ENCODE measurements at regions not wholly inside any gene's neighbourhood (a gene's known extent, or its start where the extent isn't known, plus 50 kb on each side); places are given as distances from the start of the nearest gene placed in this dataset.
A peak's percentile ranks its signal among the peaks of the same experiment; 100 is the strongest.
"Not testable (repeated sequence)": the region's sequence is repeated elsewhere in the genome, so short reads cannot be mapped to it uniquely, and the experiment has no call there.

DNA sequence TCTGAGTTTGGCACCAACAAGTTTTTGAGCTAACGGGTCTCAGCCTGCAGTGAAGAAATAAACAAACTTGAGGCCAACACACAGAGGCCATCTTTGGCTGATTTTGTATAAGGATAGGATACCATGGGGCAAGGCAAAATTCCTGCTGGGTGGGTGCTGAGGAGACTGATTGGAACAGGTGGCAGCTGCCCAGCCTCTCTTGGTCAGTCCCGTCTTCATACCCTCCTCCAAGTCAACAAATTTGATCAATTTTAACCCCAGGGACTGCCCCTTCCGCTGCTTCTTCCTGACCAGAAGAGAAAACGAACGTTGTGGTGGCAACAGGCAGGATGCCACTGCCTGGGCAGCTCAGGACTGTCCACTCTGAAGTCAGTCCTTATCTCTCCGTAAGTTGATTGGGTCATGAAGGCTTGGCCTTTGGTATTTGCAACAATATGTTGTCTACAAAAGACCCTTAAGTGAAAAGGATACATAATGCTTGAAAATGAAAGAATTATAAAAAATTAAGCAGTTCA, 139.3 kb downstream of the SPP2 start:
- H3K27me3 Mint-ChIP-seq: peaks cover 14 to 25% of the 10 kb centered on the region in 2 donors
- H3K4me1 Mint-ChIP-seq: peaks cover 5 to 16% of the 10 kb centered on the region in 2 donors
- no peak overlapping the region for H3K4me3 Mint-ChIP-seq
- DNase-seq: no peak
- peaks cover 3 to 5% of the 10 kb centered on the region in 2 donors for H3K9me3 Mint-ChIP-seq
- peaks cover 0 to 3% of the 10 kb centered on the region in 2 donors for H3K36me3 Mint-ChIP-seq
- ATAC-seq (replicated peaks): no peak
- no peak overlapping the region for H3K27ac Mint-ChIP-seq

DNA sequence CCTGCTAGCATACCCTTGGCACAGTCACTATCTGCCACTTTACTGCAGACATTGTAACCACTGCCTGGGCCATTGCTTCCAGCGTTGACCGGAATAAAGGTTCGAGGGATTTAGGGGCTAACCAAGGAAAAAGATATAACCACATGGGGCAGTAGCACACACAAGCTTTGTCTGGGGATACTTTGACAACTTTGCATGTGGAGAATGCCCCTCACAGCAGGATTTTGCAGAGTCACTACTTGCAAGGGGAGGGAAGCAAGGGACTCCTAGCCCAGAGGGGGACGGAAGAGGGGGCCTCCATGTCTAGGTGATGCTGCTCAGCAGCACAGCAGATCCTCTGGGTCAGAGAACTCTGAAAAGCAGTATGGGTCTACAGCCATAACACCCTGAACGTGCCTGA, 138.7 kb downstream of the SPP2 start:
- ATAC-seq (replicated peaks) (no peak), DNase-seq (no peak)
- H3K27me3 Mint-ChIP-seq: peaks cover 14 to 27% of the 10 kb centered on the region in 2 donors
- no peak overlapping the region for H3K27ac Mint-ChIP-seq
- no peak overlapping the region for H3K4me3 Mint-ChIP-seq
- H3K9me3 Mint-ChIP-seq: peaks cover 3 to 5% of the 10 kb centered on the region in 2 donors
- H3K4me1 Mint-ChIP-seq: peaks cover 5 to 16% of the 10 kb centered on the region in 2 donors
- peaks cover 0 to 3% of the 10 kb centered on the region in 2 donors for H3K36me3 Mint-ChIP-seq

DNA sequence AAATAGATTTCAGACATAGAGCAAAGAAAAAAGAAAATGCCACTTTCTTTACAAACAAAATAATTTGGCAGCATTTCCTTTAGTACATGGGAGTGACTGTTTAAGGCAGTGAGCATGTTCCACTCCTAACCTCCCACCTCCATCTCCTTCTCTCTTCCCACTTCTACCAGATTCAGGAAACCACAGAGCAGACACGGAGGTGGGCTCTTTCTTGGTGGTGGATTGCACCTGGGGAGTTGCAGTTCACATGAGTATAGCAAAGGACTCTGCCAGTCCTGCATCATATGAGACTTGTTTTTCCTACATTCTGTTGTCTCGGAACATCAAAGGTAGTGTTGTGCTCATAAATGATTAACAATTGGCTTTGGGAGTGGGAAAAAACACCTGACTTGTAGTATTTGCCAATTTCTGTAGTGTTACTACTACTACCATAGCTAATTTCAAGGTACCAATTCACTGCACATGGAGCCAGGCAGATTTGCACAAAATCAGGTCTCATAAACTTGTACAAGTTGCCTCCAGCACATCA, 137.2 kb downstream of the SPP2 start:
- ATAC-seq (replicated peaks) (no peak), DNase-seq (no peak)
- H3K9me3 Mint-ChIP-seq: peaks cover 3 to 5% of the 10 kb centered on the region in 2 donors
- no peak overlapping the region for H3K27ac Mint-ChIP-seq
- H3K36me3 Mint-ChIP-seq: peaks cover 0 to 3% of the 10 kb centered on the region in 2 donors
- peaks cover 5 to 16% of the 10 kb centered on the region in 2 donors for H3K4me1 Mint-ChIP-seq
- peaks cover 21 to 43% of the 10 kb centered on the region in 2 donors for H3K27me3 Mint-ChIP-seq
- H3K4me3 Mint-ChIP-seq: no peak overlapping the region

DNA sequence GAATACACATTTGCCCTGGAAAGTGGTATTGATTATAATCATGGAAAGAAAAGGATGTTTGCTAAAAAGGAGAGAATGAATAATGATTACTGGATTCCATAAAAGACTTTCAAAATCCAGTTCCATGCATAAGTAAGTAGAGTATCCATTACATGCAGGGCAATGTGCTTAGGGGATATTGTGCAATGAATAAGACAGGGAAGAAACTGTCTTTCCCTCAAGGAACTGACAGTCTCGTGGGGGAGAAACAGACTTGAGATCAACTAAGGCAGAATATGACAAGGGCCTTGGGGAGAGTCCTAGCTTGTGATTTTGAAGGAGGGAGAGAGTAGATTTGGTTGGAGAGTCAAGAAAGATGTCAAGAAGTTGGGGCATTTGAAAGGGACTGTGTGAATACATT, 130.6 kb downstream of the SPP2 start:
- ATAC-seq (replicated peaks) (no peak), DNase-seq (no peak)
- Mint-ChIP-seq H3K9me3 (no peaks in the 10 kb centered on the region), H3K4me3 (no peak overlapping the region), H3K27ac (no peak overlapping the region), H3K27me3 (peaks cover 19 to 49% of the 10 kb centered on the region in 2 donors), H3K36me3 (no peaks in the 10 kb centered on the region), H3K4me1 (no peaks in the 10 kb centered on the region)

DNA sequence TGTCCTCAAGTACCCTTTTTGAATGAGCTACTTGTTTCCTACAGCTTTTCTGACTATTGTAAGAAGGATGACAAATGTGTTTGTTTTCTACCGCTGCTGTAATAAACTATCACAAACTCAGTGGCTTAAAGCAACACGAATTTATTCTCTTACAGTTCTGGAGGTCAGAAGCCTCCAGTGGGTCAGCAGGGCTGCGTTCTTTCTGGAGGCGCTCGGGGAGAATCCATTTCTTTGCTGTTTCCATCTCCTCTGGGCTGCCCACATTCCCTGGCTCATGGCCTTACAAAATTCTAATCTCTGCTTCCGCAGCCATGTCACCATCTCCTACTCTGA, 128.5 kb downstream of the SPP2 start:
- Mint-ChIP-seq H3K36me3 (no peaks in the 10 kb centered on the region), H3K4me3 (no peak overlapping the region), H3K27ac (no peak overlapping the region), H3K9me3 (no peaks in the 10 kb centered on the region), H3K27me3 (peaks cover 18 to 39% of the 10 kb centered on the region in 2 donors), H3K4me1 (no peaks in the 10 kb centered on the region)
- DNase-seq (no peak), ATAC-seq (replicated peaks) (no peak)

DNA sequence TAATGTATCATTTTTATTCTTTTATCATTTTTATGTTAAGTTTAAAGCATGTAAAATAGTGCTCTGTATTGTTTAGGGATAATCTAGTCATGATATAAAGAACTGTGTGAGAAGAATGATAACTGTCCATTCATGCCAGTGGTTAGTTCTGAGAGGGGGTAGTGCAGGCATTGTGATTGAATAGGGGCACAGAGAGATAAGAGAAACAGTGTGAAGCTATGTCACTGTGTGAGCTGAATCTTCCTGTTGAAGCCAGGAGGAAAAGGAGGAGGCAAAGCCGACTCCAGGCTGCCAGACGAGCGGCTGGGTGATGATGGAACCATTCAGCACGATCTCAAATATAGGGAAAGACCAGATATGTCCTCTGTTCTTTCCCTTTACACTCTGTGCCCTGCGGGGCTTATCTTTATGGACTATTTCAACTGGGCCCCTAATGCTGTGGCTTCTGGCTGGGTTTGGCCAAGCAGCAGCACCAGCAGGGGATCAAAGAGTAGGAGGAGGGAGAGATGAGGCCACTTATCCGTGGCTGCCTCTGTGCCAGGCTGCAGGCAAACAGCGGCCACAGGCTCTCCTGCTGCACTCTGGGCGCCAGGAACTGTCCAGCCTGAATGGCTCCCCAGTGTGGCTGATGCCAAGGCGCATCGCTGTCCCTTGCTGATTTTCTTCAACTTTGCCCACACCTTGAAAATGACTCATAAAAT, 128.0 kb downstream of the SPP2 start:
- Mint-ChIP-seq H3K36me3 (no peaks in the 10 kb centered on the region), H3K27me3 (peaks cover 18 to 34% of the 10 kb centered on the region in 2 donors), H3K4me3 (no peak overlapping the region), H3K27ac (no peak overlapping the region), H3K4me1 (no peaks in the 10 kb centered on the region), H3K9me3 (no peaks in the 10 kb centered on the region)
- DNase-seq (no peak), ATAC-seq (replicated peaks) (no peak)

DNA sequence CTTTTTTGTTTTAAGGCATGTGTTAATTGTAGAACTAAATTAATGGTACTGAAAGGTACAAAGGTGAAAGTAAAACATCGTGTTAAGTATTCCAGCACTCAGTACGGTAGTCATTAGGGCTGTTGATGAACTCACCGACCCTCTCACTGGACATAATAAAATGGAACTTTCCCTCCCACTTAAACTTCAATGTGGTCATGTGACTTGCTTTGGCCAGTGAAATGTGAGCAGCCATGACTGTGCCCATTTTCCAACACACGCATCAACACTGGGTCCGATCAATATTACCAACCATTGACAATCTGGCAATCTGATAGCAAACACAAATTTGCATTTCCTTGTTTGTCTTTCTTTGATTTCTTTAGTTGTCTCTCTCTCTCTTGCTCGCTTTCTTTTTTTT, 125.1 kb downstream of the SPP2 start:
- Mint-ChIP-seq H3K4me1 (no peaks in the 10 kb centered on the region), H3K27ac (no peak overlapping the region), H3K4me3 (no peak overlapping the region), H3K9me3 (no peaks in the 10 kb centered on the region), H3K36me3 (no peaks in the 10 kb centered on the region), H3K27me3 (peaks cover 23 to 34% of the 10 kb centered on the region in 2 donors)
- ATAC-seq (replicated peaks) (no peak), DNase-seq (no peak)

DNA sequence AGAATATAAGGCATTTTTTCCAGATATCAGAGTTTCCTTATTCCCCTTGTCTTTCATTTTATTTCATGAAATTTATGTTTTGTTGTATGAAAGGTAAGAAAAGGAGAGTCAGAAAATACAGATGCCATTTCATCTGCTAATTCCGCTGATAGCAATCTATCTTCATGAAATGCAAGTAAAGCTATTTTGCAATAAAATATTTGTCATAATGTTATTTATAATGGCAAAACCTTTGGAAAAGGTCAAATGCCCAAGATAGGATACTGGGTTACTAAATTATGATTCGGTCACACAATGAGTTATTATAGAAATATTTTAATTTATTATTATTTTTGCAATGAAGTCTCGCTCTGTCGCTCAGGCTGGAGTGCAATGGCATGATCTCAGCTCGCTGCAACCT, 124.2 kb downstream of the SPP2 start:
- H3K27me3 Mint-ChIP-seq: peaks cover 22 to 30% of the 10 kb centered on the region in 2 donors
- no peak overlapping the region for H3K4me3 Mint-ChIP-seq
- no peak overlapping the region for H3K27ac Mint-ChIP-seq
- H3K4me1 Mint-ChIP-seq: no peaks in the 10 kb centered on the region
- H3K9me3 Mint-ChIP-seq: no peaks in the 10 kb centered on the region
- H3K36me3 Mint-ChIP-seq: no peaks in the 10 kb centered on the region
- no peak for ATAC-seq (replicated peaks)
- DNase-seq: no peak

DNA sequence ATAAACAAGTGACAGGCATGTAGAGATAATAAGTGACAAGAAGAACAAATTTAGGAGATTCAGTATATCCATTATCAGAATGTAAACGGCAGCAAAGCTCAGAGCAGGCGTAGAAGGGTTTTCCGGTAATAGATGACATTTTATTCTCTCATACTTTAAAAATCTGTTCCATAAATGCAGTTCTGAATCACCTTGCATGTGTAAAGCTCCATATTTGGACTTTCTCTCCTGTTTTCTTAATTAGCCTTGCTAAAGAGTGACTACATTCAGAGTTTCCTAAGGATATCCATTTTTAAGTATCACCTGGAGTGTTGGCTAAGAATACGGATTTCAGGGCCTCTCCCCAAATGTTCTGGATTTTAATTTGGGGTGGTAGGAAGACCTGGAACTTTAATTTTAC, 122.0 kb downstream of the SPP2 start:
- H3K27ac Mint-ChIP-seq: no peak overlapping the region
- DNase-seq (no peak), ATAC-seq (replicated peaks) (no peak)
- H3K9me3 Mint-ChIP-seq: no peaks in the 10 kb centered on the region
- no peaks in the 10 kb centered on the region for H3K4me1 Mint-ChIP-seq
- no peaks in the 10 kb centered on the region for H3K36me3 Mint-ChIP-seq
- H3K27me3 Mint-ChIP-seq: peaks cover 14 to 16% of the 10 kb centered on the region in 2 donors
- no peak overlapping the region for H3K4me3 Mint-ChIP-seq

DNA sequence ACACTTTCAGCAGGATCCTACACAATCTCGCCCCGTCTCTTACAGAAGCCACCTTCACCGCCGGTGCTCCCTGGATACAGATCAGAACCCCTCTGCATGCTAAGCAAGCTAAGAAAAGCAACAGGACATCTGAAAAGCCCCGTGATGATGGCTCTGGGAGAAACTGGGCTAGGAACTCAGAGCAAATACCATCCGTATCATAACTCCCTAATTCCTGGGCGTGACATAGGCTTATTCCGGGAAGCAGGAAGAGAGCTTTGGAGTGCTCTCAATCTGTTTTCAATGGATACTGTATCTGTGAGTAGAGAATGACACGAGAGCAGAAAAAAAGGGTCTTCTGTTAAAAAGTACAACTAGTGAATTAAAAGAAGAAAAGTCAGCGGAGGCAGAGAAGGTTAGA, 121.6 kb downstream of the SPP2 start:
- no peak overlapping the region for H3K4me3 Mint-ChIP-seq
- no peaks in the 10 kb centered on the region for H3K36me3 Mint-ChIP-seq
- peaks cover under 1% of the 10 kb centered on the region in 2 donors for H3K4me1 Mint-ChIP-seq
- ATAC-seq (replicated peaks) (no peak), DNase-seq (no peak)
- H3K27ac Mint-ChIP-seq: no peak overlapping the region
- H3K9me3 Mint-ChIP-seq: no peaks in the 10 kb centered on the region
- H3K27me3 Mint-ChIP-seq: peaks cover 14 to 16% of the 10 kb centered on the region in 2 donors

DNA sequence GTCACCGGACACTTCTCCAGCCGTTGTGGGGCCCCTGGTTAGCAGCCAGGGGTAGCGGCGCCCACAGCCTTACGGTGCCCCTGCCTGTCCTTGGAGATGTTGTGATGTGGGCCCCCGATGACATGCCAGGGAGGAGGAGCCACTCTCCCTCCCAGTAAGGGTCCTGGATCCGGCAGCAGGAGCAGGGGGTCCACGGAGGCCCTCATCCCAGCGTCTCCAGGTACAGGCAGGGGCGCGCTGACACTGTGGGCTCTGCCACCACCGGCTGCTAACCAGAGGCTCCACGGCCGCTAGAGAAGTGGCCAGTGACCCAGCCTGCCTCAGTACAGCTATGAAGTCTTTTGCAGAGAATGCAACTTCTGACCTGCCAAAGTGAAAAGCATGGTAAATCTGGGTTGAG, 121.2 kb downstream of the SPP2 start:
- Mint-ChIP-seq H3K27me3 (peaks cover 14 to 16% of the 10 kb centered on the region in 2 donors), H3K9me3 (no peaks in the 10 kb centered on the region), H3K4me3 (no peak overlapping the region), H3K36me3 (no peaks in the 10 kb centered on the region), H3K27ac (no peak overlapping the region), H3K4me1 (peaks cover 3 to 4% of the 10 kb centered on the region in 2 donors)
- DNase-seq (no peak), ATAC-seq (replicated peaks) (no peak)

DNA sequence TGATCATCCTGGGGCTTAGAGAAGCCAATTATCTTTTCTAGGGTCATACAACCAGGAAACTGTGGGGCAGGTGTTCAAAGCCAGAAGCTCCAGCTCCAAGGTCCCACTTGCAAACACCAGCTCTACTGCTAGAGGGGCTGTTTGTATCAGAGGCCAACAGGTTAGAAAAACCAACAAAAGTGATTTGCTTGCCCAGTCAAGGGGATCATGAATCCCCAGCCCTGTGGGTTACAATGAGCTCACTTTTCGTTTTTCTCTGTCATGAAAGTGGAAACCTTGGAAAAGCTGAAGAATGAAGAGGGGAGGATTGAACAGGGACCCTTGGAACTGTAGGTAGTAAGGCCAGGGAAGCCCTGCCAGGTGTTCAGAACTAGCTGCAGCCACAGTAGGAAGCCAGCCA, 119.2 kb downstream of the SPP2 start:
- H3K9me3 Mint-ChIP-seq: no peaks in the 10 kb centered on the region
- H3K27me3 Mint-ChIP-seq: peaks cover 11 to 14% of the 10 kb centered on the region in 2 donors
- H3K4me1 Mint-ChIP-seq: peaks cover 18 to 24% of the 10 kb centered on the region in 2 donors
- H3K36me3 Mint-ChIP-seq: no peaks in the 10 kb centered on the region
- H3K27ac Mint-ChIP-seq: no peak overlapping the region
- ATAC-seq (replicated peaks) (no peak), DNase-seq (no peak)
- no peak overlapping the region for H3K4me3 Mint-ChIP-seq

DNA sequence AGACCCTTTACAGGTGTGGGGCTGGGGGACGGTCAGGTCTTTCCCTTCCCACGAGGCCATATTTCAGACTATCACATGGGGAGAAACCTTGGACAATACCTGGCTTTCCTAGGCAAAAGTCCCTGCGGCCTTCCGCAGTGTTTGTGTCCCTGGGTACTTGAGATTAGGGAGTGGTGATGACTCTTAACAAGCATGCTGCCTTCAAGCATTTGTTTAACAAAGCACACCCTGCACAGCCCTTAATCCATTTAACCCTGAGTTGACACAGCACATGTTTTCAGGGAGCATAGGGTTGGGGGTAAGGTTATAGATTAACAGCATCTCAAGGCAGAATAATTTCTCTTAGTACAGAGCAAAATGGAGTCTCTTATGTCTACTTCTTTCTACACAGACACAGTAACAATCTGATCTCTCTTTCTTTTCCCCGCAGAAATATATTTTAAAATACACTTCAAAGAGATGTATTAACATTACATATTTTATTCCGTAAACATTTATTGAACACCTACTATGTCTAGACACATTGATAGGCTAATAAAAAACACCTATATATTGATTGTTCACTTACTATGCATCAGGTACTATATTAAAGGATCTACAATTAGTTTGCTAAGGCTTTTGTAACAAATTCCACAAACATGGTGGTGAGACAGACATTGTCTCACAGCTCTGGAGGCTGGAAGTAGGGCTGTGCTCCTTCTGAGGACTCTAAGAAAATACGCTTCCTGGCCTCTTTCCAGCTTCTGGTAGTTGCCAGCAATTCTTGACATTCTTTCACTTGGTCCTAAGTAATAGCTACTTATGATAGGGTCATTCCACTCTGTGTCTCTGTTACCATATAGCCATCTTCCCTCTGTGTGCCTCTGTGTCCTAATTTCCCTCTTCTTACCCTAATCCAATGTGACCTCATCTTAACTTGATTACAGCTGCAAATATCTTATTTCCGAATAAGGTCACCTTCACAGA, 118.4 kb downstream of the SPP2 start:
- H3K36me3 Mint-ChIP-seq; H3K9me3 Mint-ChIP-seq; H3K4me3 Mint-ChIP-seq; ATAC-seq (replicated peaks); DNase-seq; H3K27ac Mint-ChIP-seq: not testable (repeated sequence)
- peaks cover 25 to 32% of the 10 kb centered on the region in 2 donors for H3K4me1 Mint-ChIP-seq
- H3K27me3 Mint-ChIP-seq: peaks cover 10 to 14% of the 10 kb centered on the region in 2 donors

DNA sequence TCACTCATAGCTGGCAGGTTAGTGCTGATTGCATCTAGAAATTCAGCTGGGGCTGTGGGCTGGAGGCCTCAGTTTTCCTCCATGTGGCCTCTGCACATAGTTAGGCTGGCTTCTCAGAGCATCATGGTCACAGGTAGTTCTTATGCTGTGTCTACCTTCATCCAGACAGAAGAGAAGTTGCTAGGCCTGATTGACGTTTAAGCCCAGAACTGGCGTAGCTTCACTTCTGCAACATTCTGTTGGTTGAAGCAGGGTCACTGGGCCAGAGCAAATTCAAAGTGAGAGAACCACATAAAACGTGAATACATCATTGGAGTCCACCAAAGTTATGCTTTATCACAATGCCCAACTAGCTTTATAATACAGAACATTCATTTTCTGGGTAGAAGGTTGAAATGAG, 116.0 kb downstream of the SPP2 start:
- H3K4me1 Mint-ChIP-seq: peaks cover 35 to 49% of the 10 kb centered on the region in 2 donors
- peaks cover 0 to 6% of the 10 kb centered on the region in 2 donors for H3K27me3 Mint-ChIP-seq
- H3K9me3 Mint-ChIP-seq: no peaks in the 10 kb centered on the region
- ATAC-seq (replicated peaks): peak; percentile 22 to 25
- no peaks in the 10 kb centered on the region for H3K36me3 Mint-ChIP-seq
- no peak for DNase-seq
- no peak overlapping the region for H3K27ac Mint-ChIP-seq
- H3K4me3 Mint-ChIP-seq: no peak overlapping the region
